Brain pericyte (primary cell): ENCODE measurements at regions not wholly inside any gene's neighbourhood (a gene's known extent, or its start where the extent isn't known, plus 50 kb on each side); places are given as distances from the start of the nearest gene placed in this dataset.

Source experiments
- DNase-seq: peaks from one replicate; pipeline ENCODE4 v3.0.0-alpha.2; 2012; ENCODE audit warnings: low read depth, low spot score

DNA sequence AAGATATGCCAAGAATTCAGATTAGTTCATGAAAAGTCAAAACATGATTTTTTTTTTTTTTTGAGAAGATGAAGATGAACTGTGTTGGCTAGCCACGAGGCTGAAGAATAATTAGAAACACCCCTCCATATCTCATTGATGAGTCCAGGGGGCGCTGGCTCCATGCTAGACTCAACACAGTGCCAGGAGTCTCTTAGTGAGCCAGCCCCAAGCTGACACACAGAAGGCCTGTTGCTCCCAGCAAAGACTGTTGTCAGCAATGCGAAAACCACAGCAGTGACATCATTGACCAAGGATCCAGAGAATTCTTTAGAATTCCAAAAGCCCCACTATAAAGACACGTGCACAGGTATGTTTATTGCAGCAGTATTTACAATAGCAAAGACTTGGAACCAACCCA lies 185.2 kb downstream of the ANXA2 start:
- DNase-seq = no peak

DNA sequence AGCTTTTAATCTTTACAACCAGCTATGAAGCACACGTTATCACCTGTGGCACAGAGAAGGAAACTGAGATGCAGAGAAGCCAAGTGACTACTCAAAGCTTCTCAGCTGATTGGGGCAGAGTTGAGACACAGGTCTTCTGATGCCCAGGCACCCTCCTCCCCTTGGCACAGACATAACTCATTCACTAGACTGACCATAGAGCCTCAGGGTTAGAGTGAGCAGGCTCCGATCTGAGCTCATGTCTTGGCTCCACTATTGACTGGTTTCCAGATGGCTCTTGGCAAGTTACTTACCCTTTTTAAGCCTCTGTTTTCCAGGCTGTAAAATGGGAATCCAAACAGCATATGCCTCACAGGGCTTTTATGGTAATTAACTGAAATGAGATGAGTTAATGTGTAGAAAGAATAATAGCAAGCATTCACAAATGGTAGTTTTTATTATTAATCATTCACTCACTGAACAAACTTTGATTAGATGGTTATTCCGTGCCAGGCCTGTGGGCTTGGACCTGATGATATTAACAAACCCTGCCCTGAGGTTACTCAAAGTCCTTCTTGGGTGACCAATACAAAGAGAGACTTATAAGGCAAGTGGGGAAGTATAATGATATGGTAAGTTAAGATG lies 184.3 kb downstream of the ANXA2 start:
- no peak for DNase-seq

DNA sequence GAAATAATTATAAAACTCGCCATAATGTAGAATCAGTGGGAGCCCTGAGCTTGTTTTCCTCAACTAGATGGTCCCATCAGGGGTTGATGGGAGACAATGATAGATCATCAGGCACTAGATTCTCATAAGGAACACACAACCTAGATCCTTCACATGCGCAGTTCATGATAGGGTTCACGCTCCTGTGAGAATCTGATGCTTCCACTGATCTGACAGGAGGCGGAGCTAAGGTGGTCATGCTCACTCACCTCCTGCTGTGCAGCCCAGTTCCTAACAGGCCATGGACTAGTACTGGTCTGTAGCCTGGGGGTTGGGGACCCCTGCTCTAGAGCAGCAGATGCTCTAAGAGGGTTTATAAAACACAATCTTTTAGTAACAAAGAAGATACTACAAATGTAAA lies 183.6 kb downstream of the ANXA2 start:
- DNase-seq = no peak

DNA sequence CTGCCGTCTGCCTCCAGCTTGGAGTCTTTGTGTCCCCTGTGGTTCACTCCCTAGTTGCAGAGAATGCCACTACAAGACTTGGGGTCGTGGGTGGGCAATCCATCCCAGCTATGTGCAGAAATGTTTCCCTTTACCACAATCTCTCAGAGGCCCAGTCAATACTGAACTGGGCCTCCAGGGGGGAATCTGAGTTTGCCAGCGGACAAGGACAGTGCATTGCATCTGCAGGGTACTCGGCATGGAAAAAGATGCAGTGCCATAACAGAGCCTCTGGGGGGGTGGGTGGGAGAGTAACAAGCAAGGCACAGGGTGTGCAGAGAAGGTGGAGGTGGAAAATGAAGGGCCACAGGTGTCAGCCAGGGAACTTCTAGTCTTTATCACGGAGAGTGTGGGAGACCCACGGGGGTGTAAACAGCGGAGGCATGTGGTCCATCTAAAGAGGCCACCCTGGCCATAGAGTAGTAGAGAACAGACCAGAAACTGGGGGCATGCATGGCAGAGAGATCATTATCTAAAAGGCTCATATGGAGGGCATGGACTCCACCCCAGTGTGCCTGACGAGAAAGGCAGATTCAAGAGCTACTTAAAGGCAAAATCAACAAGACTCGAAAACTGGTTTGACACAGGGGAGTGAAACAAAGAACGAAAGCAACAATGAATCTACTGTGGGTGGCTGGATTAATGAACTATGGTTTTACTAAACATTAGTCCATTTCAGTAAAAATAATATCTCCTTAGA lies 182.4 kb downstream of the ANXA2 start:
- no peak for DNase-seq

DNA sequence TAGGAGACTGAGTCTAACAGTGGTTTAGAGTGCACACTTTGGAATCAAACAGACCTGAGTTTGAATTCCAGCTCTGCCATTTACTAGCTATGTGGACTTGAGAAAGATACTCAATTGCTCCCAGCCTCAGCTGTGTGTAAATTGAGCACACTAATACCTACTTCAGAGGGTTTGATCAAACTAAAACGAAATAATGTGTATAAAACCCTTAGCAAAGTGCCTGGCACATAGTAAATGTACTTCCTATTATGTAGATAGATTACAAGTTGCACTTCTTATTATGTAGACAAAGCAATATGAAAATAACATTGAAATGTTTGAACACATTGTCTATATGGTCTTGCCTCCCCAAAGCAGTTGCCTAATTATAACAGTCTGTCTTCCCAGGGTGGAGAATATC lies 180.6 kb downstream of the ANXA2 start:
- no peak for DNase-seq

DNA sequence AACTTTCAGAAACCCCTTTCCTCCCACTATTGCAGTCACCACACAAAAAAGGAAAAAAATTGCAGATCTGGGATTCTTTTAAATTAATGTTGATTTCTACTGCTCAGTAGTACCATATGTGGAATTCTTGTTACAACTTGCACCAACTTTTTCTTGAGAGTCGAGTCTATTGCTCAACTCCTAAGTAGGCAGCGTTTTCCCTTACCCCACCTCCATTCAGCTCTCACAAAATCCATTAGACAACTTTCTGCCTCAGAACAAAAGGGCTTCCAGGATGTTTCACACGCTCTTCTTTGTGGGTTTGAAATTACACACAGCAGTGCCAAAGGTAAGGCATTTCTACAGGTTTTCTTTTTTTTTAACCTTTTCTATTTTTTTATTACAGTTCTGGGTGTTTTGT lies 179.5 kb downstream of the ANXA2 start:
- no peak for DNase-seq

DNA sequence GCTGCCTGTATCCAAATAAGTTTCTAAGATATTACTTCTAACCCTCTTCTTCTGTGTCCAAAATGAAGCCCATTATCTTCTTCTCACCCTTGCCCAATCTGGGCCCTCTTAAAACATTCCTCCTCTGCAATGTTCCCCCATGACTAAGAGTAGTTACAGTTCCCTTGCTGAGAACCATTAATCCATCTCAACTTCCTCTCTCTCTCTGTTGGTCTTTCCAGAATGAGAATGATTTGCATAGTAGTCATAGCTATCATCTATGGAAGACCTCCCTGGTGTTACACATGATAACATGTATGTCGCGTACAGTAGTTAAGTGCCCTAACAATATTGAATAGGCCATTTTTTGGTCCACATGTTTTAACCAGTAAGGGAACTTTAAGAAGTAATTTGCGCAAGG lies 177.9 kb downstream of the ANXA2 start:
- DNase-seq = no peak

DNA sequence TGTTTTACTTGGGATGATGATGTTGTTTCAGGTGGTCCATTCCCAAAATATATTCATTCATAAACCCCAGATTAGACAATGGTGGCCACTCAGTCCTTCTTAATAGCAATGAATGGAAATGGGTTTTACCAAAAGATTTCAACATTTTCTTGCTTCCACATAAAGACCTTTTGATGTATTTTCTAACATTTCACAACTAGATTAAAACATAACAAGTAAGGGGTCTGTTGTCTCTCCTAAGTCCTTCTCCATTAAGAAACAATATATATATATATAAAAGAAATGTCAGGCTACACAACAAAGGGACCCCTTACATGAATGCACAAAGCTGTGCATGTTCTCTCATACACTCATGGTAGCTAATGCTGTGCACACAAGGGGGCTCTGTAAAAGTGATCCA lies 176.4 kb downstream of the ANXA2 start:
- no peak for DNase-seq

DNA sequence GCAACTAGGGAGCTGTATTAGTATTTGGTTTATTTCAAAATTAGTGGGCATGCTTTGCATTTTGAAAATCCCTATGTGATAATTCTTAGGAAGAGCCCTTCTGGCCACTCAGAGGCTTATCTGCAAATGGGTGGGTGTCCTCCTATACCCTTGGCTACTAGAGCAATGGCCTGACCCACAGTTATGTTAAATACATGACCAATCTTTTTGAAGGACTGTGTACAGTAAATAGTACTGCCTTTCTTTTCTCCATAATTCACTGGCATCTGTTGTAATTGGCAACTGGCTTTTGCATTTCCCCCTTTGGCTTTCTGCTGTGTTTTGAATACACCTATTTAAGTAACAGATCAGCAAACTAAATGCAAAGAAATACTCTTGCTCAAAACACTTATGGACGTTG lies 175.4 kb downstream of the ANXA2 start:
- DNase-seq = no peak

DNA sequence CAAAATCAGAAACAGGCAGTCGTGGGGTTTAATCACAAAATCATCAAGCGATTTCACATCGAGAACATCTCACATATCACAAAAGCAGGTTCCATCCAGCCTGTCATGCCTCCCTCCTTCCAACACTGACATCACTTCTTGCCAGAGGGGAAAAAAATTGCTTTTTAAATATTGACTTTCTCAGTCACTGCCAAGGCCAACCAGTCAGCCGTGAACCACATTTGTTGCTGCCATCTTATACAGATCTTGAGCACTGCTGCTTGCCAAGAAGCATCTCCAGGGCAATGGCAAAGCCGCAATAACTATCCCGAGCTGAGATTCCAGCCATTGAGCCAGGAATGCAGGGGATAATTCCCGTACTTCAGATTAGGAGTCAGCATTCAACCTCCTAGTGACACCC lies 174.6 kb downstream of the ANXA2 start:
- no peak for DNase-seq

DNA sequence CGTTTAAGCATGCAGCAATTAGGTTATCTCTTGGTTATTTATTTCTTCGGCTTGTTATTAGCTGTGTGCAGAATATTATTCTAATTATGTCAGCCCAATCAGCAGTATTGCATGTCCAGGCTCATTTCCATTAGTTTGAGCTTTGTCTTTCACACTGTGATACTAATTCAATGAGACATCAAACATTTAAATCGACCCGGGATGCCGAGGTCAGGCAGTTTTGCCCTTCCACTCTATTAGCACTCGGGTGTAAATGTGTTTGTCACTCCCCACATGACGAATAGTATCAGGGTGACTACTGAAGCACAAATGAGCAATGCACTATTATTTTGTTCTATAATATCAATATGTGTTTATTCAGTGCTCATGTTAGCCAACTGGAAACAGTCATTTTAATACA lies 170.9 kb downstream of the ANXA2 start:
- no peak for DNase-seq

DNA sequence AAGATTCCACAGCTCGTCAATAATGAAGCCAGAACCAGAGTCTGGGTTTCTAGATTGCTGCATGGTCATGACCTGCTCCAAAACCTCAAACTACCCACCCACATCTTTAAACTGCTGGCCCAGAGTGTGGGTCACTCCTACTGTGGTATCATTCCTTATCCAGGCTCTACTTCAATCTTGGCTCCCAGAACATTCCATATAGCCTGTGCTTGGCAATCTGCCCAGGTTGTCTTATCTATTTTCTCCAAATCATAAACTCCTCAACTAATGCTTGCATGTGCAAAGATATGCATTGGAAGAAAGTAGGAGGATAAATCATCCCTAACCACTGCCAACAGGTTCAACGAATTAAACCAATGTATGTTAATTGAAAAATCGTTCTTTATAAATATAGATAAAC lies 169.7 kb downstream of the ANXA2 start:
- DNase-seq = no peak

DNA sequence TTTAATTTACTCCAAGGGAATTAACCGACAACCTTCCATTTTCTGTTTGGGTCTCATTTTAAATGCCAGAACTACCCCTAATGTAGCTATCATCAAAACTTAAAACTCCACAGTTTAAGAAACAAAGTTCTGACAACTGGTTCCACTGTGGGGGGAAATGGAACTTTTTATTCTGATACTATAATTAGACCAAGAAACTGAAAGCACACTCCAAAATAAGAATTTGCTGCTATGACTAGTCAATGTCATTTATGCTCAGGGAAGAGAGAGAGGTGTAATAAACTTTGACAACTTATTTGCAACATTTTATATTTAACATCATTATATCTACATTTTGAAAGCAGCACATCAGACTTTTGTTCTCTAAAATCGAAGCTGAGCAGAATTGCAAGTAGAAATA lies 169.2 kb downstream of the ANXA2 start:
- no peak for DNase-seq

DNA sequence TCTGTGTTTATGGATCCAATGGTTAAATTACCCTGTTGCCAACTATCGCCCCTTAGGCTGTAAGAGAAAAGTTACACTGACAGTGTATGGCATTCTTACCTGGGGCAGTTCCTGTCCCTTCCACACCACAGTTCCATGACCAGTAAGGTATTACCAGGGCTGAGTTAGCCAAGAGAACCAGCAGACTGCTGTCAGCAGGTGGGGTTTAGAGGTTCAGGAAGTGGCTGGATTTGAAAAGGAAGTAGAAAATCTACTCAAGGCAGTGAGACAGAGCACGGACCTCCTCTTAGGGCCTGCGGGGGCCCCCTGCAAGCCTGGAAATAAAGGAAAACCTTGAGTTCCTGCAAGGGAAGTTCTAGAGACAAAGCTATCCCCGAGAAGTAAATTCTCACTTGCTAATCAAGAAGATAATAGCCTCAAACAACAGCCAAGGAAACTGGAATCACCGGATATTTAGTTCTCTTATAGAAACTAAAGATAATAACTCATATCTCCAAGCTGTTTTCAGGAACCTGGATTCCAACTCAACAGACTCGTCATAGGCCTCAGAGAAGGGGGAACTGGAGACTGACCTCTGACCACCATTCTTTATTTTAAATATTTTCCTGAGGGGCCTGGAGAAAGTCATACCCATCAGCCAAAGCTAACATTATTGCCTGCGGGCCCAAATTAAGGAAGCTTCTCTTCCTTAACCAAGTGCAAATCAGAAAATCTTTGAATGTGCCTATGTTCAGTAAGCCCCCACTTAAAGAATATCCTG lies 161.7 kb downstream of the ANXA2 start:
- DNase-seq = no peak

DNA sequence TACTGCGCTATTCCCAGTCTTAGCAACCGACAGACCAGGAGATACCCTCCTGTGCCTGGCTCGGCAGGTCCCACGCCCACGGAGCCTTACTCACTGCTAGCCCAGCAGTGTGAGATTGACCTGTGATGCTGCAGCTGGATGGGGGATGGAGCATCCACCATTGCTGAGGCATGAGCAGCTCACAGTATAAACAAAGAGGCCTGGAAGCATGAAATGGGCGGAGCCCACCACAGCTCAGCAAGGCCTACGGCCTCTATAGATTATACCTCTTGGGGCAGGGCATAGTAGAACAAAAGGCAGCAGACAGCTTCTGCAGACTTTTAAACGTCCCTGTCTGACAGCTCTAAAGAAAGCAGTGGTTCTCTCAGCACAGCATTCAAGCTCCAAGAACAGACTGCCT lies 160.3 kb downstream of the ANXA2 start:
- no peak for DNase-seq

DNA sequence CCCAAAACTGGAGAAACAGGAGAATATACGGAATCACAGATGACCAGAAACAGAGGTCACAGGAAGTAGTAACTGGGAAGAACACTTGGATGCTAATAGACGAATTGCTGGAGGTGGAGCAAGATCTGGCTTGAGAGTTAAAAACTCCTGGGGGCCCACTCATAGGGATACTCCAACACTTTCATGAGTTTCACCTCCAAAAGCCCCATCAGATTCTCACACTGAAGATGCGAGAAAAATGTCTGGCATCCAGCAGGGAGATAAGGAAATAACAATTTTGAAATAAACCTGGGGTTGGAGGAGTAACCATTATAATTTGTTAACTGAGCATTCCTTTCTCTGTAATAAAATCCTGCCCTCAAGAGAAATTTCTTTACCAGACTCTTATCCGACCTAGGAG lies 154.0 kb downstream of the ANXA2 start:
- no peak for DNase-seq

DNA sequence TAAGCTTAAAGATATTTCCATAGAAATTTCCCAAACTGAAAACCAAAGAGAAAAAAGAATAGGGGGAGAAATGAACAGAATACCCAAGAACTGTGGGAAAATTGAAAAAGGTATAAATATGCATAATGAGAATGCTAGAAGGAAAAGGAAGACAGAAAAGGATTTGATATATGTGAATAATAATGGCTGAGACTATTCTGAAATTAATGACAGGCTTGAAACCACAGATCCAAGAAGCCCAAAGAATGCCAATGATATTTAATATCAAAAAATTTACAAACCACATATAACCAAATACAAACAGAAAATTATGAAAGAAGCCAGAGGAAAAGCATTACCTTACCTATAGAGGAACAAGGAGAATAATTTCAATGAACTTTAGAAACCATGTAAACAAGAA lies 153.0 kb downstream of the ANXA2 start:
- DNase-seq = no peak

DNA sequence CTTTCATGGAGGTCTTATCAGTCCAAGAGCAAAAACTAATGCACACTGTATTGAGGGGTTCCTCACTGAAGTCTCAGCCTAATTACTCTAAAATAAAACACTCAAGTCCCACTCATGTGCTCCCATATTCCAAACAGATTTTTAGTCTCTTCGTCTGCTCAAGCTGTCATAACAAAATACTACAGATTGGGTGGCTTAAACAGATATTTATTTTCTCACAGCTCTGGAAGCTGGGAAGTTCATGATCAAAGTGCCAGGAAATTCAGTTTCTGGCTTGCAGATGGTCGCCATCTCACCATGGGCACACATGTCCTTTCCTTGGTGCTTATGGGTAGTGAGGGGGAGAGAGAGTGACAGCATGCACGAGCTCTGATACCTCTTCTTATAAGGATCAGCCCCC lies 147.5 kb downstream of the ANXA2 start:
- DNase-seq = no peak

DNA sequence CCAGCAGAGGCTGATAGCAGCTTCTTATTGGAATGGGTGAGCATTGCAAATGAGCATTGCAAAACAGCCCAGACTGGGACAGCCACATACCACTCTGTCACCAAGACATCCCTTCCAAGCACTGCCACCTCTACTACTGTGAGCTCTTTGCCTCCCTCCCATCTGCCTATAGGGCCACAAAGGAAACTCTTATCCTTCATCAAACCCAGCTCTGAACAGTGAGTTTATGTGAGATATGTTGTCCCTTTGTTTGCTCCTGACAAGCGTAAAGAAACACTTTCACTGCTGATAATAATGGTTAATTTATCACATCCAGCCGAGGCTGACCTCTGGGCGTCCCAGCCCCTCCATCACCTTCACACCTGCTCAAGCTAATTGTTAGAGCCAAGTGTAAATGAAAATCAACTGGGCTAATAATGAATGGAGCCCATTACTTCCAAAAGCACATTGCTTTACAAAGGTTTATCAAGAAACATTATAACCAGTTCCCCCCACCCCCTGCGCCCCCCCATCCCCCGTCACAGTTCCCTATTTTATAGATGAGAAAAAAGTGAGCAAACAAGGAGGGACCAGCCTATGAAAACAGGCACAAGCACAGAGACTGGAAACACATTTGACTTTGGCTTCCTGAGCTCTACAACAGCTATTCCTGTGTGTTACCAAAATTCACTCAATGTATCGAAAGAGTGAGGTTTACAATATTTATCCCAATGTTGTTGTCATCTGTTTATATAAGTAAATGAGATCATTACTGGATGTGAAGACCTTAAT lies 146.3 kb downstream of the ANXA2 start:
- DNase-seq = no peak

DNA sequence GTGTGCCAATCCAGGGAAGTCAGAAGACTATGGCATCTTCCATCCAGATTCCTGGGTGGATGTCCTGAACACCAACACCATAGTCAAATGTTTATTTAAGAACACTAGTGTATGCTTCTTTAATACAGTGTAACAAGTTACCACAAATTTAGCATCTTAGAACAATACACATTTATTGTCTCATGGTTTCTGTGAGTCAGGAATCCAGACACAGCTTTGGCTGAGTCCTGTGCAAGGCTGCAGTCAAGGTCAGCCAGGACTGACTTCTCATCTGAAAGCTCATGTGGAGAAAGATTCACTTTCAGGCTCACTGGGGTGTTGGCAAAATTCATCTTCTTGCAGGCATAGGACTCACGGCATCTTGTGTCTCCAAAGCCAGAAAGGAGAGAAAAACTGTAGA lies 143.4 kb downstream of the ANXA2 start:
- no peak for DNase-seq

DNA sequence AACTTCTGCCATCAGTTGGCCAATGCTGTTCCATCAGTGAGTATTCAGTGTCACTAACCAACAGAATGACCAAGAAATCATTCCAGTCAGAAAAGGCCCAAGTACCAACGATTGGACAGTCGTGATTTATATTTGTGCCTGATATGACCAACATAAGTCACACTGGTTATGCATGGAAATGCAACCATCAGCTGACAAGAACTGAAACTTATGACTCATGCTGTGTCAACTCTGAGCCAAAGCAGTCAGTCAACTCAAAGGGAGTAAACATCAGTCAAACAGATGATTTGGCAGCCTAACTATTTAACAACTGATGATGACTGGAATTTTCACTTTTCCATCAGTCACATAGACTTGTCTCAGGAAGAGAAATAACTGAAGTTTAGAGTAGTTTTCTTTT lies 142.4 kb downstream of the ANXA2 start:
- DNase-seq = no peak

DNA sequence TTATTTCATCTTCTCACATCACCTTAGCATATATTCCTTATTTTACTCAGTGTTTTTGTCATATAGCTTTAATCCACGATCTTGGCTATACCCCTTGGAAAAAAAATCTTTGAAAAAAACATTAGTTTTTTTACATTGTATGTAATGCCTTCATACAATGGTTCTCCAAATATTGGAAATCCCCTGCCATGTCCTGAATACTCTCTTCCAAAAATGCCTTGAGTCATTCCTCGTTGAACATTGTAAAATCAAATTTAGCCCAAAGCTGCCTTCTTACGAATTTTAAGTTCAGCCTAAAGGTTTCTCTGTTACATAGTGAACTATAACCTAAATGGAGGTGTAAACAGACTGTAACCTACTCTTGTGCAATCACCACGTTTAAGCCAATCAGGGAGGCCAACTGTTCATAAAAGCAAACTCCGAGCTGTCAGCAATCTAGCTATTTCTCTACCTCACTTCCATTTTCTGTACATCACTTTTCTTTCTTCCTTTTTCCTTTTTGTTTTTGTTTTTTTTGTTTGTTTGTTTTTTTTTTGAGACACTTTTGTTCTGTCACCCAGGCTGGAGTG lies 140.1 kb downstream of the ANXA2 start:
- no peak for DNase-seq
